ENCODE measurements at regions not wholly inside any gene's neighbourhood (a gene's known extent, or its start where the extent isn't known, plus 50 kb on each side); places are given as distances from the start of the nearest gene placed in this dataset.

DNA sequence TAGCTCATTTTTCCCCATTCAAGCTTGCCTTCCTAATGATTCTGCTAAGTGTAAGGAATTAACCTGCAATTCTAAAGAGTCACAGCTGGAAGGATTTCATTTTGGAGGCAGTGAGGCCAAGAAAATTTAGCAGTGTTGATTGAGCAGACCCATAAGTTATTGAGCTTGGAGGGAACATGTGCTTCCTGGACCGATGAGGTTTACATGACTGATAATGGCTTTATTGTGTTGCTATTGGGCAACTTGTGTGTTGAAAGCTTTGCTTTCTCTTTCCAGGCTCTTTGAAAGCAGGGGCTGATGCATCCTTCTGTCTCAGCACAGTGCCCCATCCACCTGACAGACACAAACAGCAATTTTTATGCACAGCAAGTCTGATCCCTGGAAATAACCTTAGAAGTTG is 398.9 kb upstream of the PCSK5 start:
- TF ChIP-seq POLR2A (IDR thresholded peaks at IDR 0.05), result no peak
- TF ChIP-seq, protein P1, sequence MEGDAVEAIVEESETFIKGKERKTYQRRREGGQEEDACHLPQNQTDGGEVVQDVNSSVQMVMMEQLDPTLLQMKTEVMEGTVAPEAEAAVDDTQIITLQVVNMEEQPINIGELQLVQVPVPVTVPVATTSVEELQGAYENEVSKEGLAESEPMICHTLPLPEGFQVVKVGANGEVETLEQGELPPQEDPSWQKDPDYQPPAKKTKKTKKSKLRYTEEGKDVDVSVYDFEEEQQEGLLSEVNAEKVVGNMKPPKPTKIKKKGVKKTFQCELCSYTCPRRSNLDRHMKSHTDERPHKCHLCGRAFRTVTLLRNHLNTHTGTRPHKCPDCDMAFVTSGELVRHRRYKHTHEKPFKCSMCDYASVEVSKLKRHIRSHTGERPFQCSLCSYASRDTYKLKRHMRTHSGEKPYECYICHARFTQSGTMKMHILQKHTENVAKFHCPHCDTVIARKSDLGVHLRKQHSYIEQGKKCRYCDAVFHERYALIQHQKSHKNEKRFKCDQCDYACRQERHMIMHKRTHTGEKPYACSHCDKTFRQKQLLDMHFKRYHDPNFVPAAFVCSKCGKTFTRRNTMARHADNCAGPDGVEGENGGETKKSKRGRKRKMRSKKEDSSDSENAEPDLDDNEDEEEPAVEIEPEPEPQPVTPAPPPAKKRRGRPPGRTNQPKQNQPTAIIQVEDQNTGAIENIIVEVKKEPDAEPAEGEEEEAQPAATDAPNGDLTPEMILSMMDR (IDR thresholded peaks at IDR 0.05), result no peak
